Gastroesophageal sphincter (tissue), 4 donors: ENCODE measurements at regions not wholly inside any gene's neighbourhood (a gene's known extent, or its start where the extent isn't known, plus 50 kb on each side); places are given as distances from the start of the nearest gene placed in this dataset.

Experiments
- ATAC-seq: fragments of 150-250 bp; one replicate; pipeline ENCODE4 v1.9.1; 2016; ENCODE audit warnings: mild to moderate bottlenecking, moderate library complexity
- H3K27ac ChIP-seq, 4 donors: fragments of 200-600 bp; sonication (generic) in 3 of 4; 1 replicate in 3 of 4; 2 replicates in 1 of 4; pipeline ENCODE4 v1.5.1; 2016 to 2019
- H3K27me3 ChIP-seq: fragments of 200-600 bp; sonication (generic); one replicate; pipeline ENCODE4 v1.5.1; 2019
- H3K36me3 ChIP-seq, 2 donors: fragments of 200-600 bp; sonication (generic); one replicate each; pipeline ENCODE4 v1.5.1; 2019; ENCODE audit warnings: control low read depth in 1 of 2
- H3K4me1 ChIP-seq, 3 donors: fragments of 200-600 bp; sonication (generic); 1 replicate in 2 of 3; 2 replicates in 1 of 3; pipeline ENCODE4 v1.5.1; 2016 to 2019; ENCODE audit warnings: control low read depth in 2 of 3
- H3K4me3 ChIP-seq, 2 donors: fragments of 200-600 bp; sonication (generic); one replicate each; pipeline ENCODE4 v1.5.1; 2019; ENCODE audit warnings: mild to moderate bottlenecking in 1 of 2, moderate library complexity in 1 of 2
- H3K9me3 ChIP-seq, 3 donors: fragments of 200-600 bp; sonication (generic); one replicate each; pipeline ENCODE4 v1.5.1; 2017 to 2019; ENCODE audit warnings: control low read depth in 2 of 3
- EP300 ChIP-seq: sonication (generic); formaldehyde crosslinking; IDR thresholded peaks from one replicate; pipeline ENCODE4 v1.6.1; 2017; ENCODE audit warnings: antibody characterized with exemption, mild to moderate bottlenecking
- POLR2A ChIP-seq, 2 donors: fragments of 450-650 bp; IDR thresholded peaks; one replicate each; pipeline ENCODE4 v1.6.1; 2017; ENCODE audit warnings: antibody characterized with exemption in 2 of 2, mild to moderate bottlenecking in 2 of 2, moderate library complexity in 1 of 2
- POLR2AphosphoS5 ChIP-seq: sonication (generic); formaldehyde crosslinking; IDR thresholded peaks from one replicate; pipeline ENCODE4 v1.6.1; 2017; ENCODE audit warnings: antibody characterized with exemption
- WGBS, 2 donors: methylation state at CpG; one replicate each; pipeline ENCODE4 v1.1.5; 2018; ENCODE audit warnings: low coverage in 1 of 2; 5-methylcytosine and 5-hydroxymethylcytosine counted together
- TF ChIP-seq, protein P1 (sequence below), 4 experiments: fragments of 200-600 bp in 2 of 4; fragments of 450-650 bp in 2 of 4; sonication (generic) in 1 of 4; IDR thresholded peaks; one replicate each; pipeline ENCODE4 v1.5.1; 2017 to 2019; ENCODE audit warnings: antibody characterized with exemption in 4 of 4, mild to moderate bottlenecking in 2 of 4, moderate library complexity in 2 of 4

DNA sequence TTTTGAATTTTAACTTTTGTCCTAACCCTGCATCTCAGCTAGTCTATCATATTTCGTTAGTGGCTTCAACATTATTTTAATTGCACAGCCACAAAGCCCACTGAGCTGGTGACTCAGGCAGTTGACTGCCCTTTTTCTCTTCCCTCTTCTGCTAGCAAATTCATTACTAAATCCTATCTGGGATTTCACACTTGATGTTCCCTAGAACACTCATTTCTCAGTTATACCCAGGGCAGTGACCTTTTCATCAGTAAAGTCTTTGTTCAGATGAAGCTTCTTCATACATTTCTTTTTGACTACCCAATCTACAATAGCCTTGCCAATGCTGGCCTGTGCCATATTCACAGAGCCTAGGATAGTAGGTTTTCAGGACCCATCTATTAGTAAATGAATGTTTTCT lies 107.0 kb downstream of the ATXN7L3B start:
- ATAC-seq = no peak

GRCh38 chr12:74646831-74647230 lies 109.2 kb downstream of the ATXN7L3B start:
- 0% methylated on average over 1 of the region's 1 CpG for WGBS, 2 donors
- no peaks in the 10 kb centered on the region for H3K36me3 ChIP-seq
- no peak for ATAC-seq

More for the DNA sequence above, 107.0 kb downstream of the ATXN7L3B start:
- Histone ChIP-seq H3K27me3 (no peaks in the 10 kb centered on the region), H3K36me3 (no peaks in the 10 kb centered on the region), H3K4me3 (no peak overlapping the region), H3K9me3 (no peaks in the 10 kb centered on the region), H3K27ac (no peak overlapping the region), H3K4me1 (no peaks in the 10 kb centered on the region)
- 50 to 80% methylated on average over 1 of the region's 1 CpG for WGBS, 2 donors
- TF ChIP-seq POLR2A (IDR thresholded peaks at IDR 0.05) (no peak), POLR2AphosphoS5 (no peak), EP300 (no peak)
- TF ChIP-seq, protein P1, sequence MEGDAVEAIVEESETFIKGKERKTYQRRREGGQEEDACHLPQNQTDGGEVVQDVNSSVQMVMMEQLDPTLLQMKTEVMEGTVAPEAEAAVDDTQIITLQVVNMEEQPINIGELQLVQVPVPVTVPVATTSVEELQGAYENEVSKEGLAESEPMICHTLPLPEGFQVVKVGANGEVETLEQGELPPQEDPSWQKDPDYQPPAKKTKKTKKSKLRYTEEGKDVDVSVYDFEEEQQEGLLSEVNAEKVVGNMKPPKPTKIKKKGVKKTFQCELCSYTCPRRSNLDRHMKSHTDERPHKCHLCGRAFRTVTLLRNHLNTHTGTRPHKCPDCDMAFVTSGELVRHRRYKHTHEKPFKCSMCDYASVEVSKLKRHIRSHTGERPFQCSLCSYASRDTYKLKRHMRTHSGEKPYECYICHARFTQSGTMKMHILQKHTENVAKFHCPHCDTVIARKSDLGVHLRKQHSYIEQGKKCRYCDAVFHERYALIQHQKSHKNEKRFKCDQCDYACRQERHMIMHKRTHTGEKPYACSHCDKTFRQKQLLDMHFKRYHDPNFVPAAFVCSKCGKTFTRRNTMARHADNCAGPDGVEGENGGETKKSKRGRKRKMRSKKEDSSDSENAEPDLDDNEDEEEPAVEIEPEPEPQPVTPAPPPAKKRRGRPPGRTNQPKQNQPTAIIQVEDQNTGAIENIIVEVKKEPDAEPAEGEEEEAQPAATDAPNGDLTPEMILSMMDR (IDR thresholded peaks at IDR 0.05) = no peak

GRCh38 chr12:74647256-74647655 lies 109.6 kb downstream of the ATXN7L3B start:
- Histone ChIP-seq H3K4me3 (no peak overlapping the region), H3K4me1 (no peaks in the 10 kb centered on the region), H3K36me3 (no peaks in the 10 kb centered on the region), H3K27me3 (no peaks in the 10 kb centered on the region), H3K9me3 (no peaks in the 10 kb centered on the region), H3K27ac (no peak overlapping the region)
- 6 to 10% methylated on average over 2 of the region's 2 CpGs for WGBS, 2 donors
- ATAC-seq = no peak
- TF ChIP-seq EP300 = no peak
- no peak for TF ChIP-seq POLR2A (IDR thresholded peaks at IDR 0.05)
- no peak for TF ChIP-seq POLR2AphosphoS5
- TF ChIP-seq, protein P1 (IDR thresholded peaks at IDR 0.05) = no peak

More at GRCh38 chr12:74646831-74647230, 109.2 kb downstream of the ATXN7L3B start:
- Histone ChIP-seq H3K4me1 (no peaks in the 10 kb centered on the region), H3K27ac (no peak overlapping the region), H3K27me3 (no peaks in the 10 kb centered on the region), H3K9me3 (no peaks in the 10 kb centered on the region), H3K4me3 (no peak overlapping the region)
- no peak for TF ChIP-seq POLR2A (IDR thresholded peaks at IDR 0.05)
- no peak for TF ChIP-seq POLR2AphosphoS5
- TF ChIP-seq, protein P1 (IDR thresholded peaks at IDR 0.05) = no peak
- TF ChIP-seq EP300 = no peak

GRCh38 chr12:74656251-74656650 lies 118.6 kb downstream of the ATXN7L3B start:
- Histone ChIP-seq H3K27ac (no peak overlapping the region), H3K27me3 (no peaks in the 10 kb centered on the region), H3K36me3 (no peaks in the 10 kb centered on the region), H3K9me3 (no peaks in the 10 kb centered on the region), H3K4me1 (no peaks in the 10 kb centered on the region), H3K4me3 (no peak overlapping the region)
- TF ChIP-seq POLR2AphosphoS5 (no peak), POLR2A (IDR thresholded peaks at IDR 0.05) (no peak), EP300 (no peak)
- TF ChIP-seq, protein P1 (IDR thresholded peaks at IDR 0.05) = no peak
- no peak for ATAC-seq

- no peak for ATAC-seq
- H3K27me3 ChIP-seq = no peaks in the 10 kb centered on the region
These were observed 122.8 kb downstream of the ATXN7L3B start for GRCh38 chr12:74660442-74660841.

More at GRCh38 chr12:74660442-74660841, 122.8 kb downstream of the ATXN7L3B start:
- H3K4me3 ChIP-seq = no peak overlapping the region
- H3K4me1 ChIP-seq = no peaks in the 10 kb centered on the region
- no peaks in the 10 kb centered on the region for H3K36me3 ChIP-seq
- no peaks in the 10 kb centered on the region for H3K9me3 ChIP-seq
- no peak overlapping the region for H3K27ac ChIP-seq
- 71 to 84% methylated on average over 4 to 5 of the region's 5 CpGs for WGBS, 2 donors
- TF ChIP-seq EP300 (no peak), POLR2AphosphoS5 (no peak), POLR2A (IDR thresholded peaks at IDR 0.05) (no peak)
- TF ChIP-seq, protein P1 (IDR thresholded peaks at IDR 0.05) = no peak
